ENCODE measurements at regions not wholly inside any gene's neighbourhood (a gene's known extent, or its start where the extent isn't known, plus 50 kb on each side); places are given as distances from the start of the nearest gene placed in this dataset.

DNA sequence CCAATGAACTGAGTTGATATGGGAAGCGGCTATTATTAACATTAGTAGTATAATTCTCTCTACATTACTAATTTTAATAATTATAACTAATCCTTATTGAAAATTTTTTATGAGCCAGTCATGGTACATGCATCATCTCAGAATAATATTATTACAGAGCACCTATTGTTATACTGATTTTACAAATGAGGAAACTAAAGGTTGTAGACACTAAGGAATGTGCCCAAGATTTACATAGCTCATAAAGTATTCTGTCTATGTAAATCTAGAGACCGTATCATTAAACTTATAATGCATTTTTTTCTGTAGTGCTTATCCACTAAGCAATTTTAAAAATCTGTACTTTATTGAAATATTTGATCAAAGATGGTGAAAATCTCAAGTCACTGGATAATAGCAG is 825.9 kb downstream of the PLA2G4A start:
- TF ChIP-seq POLR2A (IDR thresholded peaks at IDR 0.05; ENCODE audit: low read length) = no peak
- TF ChIP-seq, protein P1, sequence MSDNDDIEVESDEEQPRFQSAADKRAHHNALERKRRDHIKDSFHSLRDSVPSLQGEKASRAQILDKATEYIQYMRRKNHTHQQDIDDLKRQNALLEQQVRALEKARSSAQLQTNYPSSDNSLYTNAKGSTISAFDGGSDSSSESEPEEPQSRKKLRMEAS (IDR thresholded peaks at IDR 0.05) = no peak
- TF ChIP-seq, protein P2, sequence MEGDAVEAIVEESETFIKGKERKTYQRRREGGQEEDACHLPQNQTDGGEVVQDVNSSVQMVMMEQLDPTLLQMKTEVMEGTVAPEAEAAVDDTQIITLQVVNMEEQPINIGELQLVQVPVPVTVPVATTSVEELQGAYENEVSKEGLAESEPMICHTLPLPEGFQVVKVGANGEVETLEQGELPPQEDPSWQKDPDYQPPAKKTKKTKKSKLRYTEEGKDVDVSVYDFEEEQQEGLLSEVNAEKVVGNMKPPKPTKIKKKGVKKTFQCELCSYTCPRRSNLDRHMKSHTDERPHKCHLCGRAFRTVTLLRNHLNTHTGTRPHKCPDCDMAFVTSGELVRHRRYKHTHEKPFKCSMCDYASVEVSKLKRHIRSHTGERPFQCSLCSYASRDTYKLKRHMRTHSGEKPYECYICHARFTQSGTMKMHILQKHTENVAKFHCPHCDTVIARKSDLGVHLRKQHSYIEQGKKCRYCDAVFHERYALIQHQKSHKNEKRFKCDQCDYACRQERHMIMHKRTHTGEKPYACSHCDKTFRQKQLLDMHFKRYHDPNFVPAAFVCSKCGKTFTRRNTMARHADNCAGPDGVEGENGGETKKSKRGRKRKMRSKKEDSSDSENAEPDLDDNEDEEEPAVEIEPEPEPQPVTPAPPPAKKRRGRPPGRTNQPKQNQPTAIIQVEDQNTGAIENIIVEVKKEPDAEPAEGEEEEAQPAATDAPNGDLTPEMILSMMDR (IDR thresholded peaks at IDR 0.05) = no peak
- no peak for TF ChIP-seq RNF2 (IDR thresholded peaks at IDR 0.05; ENCODE audit: borderline replicate concordance, low read depth)
- no peak for TF ChIP-seq RCOR1 (IDR thresholded peaks at IDR 0.05; ENCODE audit: low read depth, low read length)
- TF ChIP-seq RAD21 (conservative IDR thresholded peaks at IDR 0.05 in 1 of 2, IDR thresholded peaks at IDR 0.05 in 1 of 2) = no peak
- no peak for TF ChIP-seq MAZ (IDR thresholded peaks at IDR 0.05; ENCODE audit: borderline replicate concordance, low read depth, low read length)
- no peak for TF ChIP-seq CHD2 (IDR thresholded peaks at IDR 0.05; ENCODE audit: low read length, partially characterized antibody)
- TF ChIP-seq, protein P3, sequence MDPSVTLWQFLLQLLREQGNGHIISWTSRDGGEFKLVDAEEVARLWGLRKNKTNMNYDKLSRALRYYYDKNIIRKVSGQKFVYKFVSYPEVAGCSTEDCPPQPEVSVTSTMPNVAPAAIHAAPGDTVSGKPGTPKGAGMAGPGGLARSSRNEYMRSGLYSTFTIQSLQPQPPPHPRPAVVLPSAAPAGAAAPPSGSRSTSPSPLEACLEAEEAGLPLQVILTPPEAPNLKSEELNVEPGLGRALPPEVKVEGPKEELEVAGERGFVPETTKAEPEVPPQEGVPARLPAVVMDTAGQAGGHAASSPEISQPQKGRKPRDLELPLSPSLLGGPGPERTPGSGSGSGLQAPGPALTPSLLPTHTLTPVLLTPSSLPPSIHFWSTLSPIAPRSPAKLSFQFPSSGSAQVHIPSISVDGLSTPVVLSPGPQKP (IDR thresholded peaks at IDR 0.05; ENCODE audit: low read depth, low read length) = no peak
- TF ChIP-seq BHLHE40 (IDR thresholded peaks at IDR 0.05; ENCODE audit: low read depth, low read length) = no peak
- TF ChIP-seq, protein P4, sequence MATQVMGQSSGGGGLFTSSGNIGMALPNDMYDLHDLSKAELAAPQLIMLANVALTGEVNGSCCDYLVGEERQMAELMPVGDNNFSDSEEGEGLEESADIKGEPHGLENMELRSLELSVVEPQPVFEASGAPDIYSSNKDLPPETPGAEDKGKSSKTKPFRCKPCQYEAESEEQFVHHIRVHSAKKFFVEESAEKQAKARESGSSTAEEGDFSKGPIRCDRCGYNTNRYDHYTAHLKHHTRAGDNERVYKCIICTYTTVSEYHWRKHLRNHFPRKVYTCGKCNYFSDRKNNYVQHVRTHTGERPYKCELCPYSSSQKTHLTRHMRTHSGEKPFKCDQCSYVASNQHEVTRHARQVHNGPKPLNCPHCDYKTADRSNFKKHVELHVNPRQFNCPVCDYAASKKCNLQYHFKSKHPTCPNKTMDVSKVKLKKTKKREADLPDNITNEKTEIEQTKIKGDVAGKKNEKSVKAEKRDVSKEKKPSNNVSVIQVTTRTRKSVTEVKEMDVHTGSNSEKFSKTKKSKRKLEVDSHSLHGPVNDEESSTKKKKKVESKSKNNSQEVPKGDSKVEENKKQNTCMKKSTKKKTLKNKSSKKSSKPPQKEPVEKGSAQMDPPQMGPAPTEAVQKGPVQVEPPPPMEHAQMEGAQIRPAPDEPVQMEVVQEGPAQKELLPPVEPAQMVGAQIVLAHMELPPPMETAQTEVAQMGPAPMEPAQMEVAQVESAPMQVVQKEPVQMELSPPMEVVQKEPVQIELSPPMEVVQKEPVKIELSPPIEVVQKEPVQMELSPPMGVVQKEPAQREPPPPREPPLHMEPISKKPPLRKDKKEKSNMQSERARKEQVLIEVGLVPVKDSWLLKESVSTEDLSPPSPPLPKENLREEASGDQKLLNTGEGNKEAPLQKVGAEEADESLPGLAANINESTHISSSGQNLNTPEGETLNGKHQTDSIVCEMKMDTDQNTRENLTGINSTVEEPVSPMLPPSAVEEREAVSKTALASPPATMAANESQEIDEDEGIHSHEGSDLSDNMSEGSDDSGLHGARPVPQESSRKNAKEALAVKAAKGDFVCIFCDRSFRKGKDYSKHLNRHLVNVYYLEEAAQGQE (IDR thresholded peaks at IDR 0.05) = no peak

All from A549 (cell line).